NOMO-1 (cell line): ENCODE measurements at regions not wholly inside any gene's neighbourhood (a gene's known extent, or its start where the extent isn't known, plus 50 kb on each side); places are given as distances from the start of the nearest gene placed in this dataset.
"Not testable (repeated sequence)": the region's sequence is repeated elsewhere in the genome, so short reads cannot be mapped to it uniquely, and the experiment has no call there.

Experiments
- DNase-seq, 2 experiments: peaks; one replicate each; lab custom pipeline; 2025; ENCODE audit not compliant: unreplicated experiment in 2 of 2; lab: John Stamatoyannopoulos, UW

GRCh38 chr11:44387825-44388224 lies 77.9 kb upstream of the ALX4 start:
- no peak for DNase-seq

- peak in 1 of 2 experiments; percentile 7 for DNase-seq
Observed at GRCh38 chr11:44388828-44389657, 79.1 kb upstream of the ALX4 start.

GRCh38 chr11:44389963-44390605 lies 80.1 kb upstream of the ALX4 start:
- no peak for DNase-seq

GRCh38 chr11:44391004-44391403 lies 81.1 kb upstream of the ALX4 start:
- DNase-seq: not testable (repeated sequence)

GRCh38 chr11:44396746-44397145 lies 86.8 kb upstream of the ALX4 start:
- not testable (repeated sequence) for DNase-seq

- DNase-seq: no peak
Observed at GRCh38 chr11:44397586-44398178, 87.7 kb upstream of the ALX4 start.

GRCh38 chr11:44398266-44399030 lies 88.5 kb upstream of the ALX4 start:
- no peak for DNase-seq

- no peak for DNase-seq
Observed at GRCh38 chr11:44399968-44400367, 90.0 kb upstream of the ALX4 start.

- no peak for DNase-seq
Observed at GRCh38 chr11:44400431-44400830, 90.5 kb upstream of the ALX4 start.

- DNase-seq: no peak
Observed at GRCh38 chr11:44402466-44403075, 92.6 kb upstream of the ALX4 start.

GRCh38 chr11:44403176-44403575 lies 93.2 kb upstream of the ALX4 start:
- DNase-seq: no peak

- no peak for DNase-seq
Observed at GRCh38 chr11:44403587-44404273, 93.8 kb upstream of the ALX4 start.

GRCh38 chr11:44404301-44404700 lies 94.4 kb upstream of the ALX4 start:
- no peak for DNase-seq

- no peak for DNase-seq
Observed at GRCh38 chr11:44404736-44405395, 94.9 kb upstream of the ALX4 start.

GRCh38 chr11:44407211-44407996 lies 97.5 kb upstream of the ALX4 start:
- DNase-seq: no peak

GRCh38 chr11:44408141-44408540 lies 98.2 kb upstream of the ALX4 start:
- no peak for DNase-seq

GRCh38 chr11:44408711-44409470 lies 99.0 kb upstream of the ALX4 start:
- DNase-seq: no peak
